GM19397 (cell line): ENCODE measurements at regions not wholly inside any gene's neighbourhood (a gene's known extent, or its start where the extent isn't known, plus 50 kb on each side); places are given as distances from the start of the nearest gene placed in this dataset.
"Not testable (repeated sequence)": the region's sequence is repeated elsewhere in the genome, so short reads cannot be mapped to it uniquely, and the experiment has no call there.

Experiments
- ATAC-seq: cut with Tn5 transposase; IDR thresholded peaks from one replicate; pipeline ENCODE4 v1.9.1; 2021; ENCODE audit warnings: mild to moderate bottlenecking, moderate library complexity; ENCODE audit not compliant: unreplicated experiment

DNA sequence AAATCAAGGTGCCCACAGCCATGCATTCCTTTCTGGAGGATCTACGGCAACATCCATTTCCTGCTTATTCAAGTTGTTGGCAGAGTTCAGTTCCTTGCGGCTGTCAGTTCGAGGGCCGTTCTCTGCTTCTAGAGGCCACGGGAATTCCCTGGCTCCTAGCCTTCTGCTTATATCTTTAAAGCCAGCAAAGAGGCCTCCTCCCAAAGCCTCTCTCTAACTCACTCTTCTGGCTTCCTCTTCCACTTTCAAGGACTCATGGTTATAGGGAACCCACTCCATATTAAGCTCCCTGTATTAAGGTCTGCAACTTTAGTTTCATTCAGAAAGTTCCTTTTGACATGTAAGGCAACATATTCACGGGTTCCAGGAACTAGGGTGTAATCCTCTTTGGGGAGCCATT, 150.1 kb upstream of the RMP24 start:
- no peak for ATAC-seq

GRCh38 chr18:35826477-35826876, 146.0 kb upstream of the RMP24 start:
- ATAC-seq: no peak

DNA sequence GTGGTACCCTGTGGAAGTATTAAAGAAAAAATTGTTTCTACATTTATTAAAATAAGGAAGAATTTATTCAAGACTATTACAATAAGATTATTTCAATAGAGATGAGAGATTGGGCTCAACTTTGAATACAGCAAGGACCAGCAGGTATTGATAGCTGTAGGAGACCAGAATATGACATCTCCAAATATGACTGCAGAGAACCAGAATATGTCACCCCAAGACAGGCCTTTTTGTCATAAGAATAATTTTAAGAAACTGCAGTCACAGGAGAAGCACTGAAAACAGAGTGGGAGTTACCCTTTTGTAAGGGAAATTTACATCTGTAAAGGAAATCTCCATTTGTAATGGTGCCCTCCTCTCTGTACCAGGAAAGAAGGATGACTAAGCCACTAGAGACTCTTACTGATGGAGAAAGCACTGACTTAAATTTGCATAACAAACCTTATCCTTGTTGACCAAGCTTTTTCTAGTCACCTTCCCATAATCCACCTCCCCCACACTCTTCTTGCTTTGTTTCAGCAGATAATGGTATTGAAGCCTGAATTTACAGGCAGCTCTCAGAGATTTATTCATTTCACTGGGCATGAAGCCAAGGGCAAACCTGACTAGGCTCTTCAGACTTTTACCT, 145.1 kb upstream of the RMP24 start:
- no peak for ATAC-seq

- ATAC-seq: no peak
Measured at GRCh38 chr18:35827903-35828275, 144.6 kb upstream of the RMP24 start.

DNA sequence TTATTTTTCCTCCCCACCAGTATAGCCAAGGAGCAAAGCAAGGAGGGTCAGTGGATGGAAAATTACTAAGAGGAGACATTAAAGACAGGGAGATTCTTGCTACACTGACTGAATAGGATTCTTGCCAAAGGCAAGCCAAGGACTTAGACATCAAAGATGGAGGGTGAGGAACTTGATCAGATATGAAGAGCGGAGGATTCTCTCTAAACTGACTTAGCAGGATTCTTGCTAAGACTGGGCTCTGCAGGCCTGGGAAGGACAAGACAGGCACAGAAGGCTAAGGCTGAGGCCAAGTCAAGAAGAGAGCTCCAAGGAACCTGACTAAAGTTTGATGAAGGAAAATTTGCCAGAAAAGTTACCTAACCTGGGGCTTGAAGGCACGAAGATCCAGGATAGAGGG, 143.9 kb upstream of the RMP24 start:
- ATAC-seq: no peak

- ATAC-seq: no peak
Measured at GRCh38 chr18:35835366-35835765, 137.1 kb upstream of the RMP24 start.

DNA sequence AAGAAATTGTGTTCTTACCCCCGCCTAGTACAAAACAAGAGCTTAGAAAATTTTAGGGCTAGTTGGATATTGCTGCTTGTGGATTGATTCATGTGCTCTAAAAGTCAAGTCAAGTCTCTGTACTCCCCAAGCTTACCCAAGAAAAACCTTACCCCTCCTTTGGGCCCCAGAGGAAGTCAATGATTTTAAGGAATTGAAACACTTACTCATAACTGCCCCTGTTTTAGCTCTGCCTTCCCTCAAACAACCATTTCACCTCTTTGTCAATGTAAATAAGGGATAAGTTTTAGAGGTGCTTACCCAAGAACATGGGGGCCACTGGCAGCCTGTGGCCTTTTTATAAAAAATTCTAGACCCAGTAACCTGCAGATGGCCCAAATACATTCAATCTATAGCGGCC, 136.6 kb upstream of the RMP24 start:
- ATAC-seq: peak; percentile 82

DNA sequence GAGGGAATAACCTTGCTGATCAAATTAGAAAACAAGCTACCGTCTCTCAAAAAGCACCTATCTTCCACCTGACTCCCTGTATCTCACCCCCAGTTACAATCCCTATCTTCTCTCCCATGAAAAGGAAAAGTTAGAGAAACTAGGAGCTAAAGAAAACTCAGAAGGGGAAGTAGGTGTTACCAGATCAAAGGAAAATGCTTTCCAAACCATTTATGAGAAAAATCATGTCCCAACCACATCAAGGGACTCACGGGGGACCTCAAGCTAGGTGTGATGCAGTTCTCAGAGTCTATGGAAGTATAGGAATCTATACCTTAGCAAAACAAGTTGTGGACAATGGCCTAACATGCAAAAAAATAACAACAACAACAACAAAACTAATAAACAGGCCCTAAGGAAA, 135.5 kb upstream of the RMP24 start:
- no peak for ATAC-seq

- ATAC-seq: no peak
Measured at GRCh38 chr18:35837922-35838496, 134.5 kb upstream of the RMP24 start.

- no peak for ATAC-seq
Measured at GRCh38 chr18:35841283-35841682, 131.2 kb upstream of the RMP24 start.

- ATAC-seq: no peak
Measured at GRCh38 chr18:35842536-35842935, 129.9 kb upstream of the RMP24 start.

GRCh38 chr18:35848321-35848720, 124.2 kb upstream of the RMP24 start:
- not testable (repeated sequence) for ATAC-seq

DNA sequence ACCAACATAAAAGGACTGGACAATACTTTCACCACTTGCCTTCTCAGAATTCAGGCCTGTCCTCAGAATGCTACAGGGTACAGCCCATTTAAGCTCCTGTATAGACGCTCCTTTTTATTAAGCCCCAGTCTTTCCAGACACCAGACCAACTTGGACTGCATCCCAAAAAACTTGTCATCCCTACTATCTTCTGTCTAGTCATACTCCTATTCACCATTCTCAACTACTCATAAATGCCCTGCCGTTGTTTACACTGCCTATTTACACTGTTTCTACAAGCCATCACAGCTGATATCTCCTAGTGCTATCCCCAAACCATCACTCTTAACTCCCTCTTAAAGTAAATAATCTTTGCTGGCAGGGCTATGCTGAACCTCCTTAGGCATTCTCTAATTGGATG, 123.2 kb upstream of the RMP24 start:
- ATAC-seq: not testable (repeated sequence)

DNA sequence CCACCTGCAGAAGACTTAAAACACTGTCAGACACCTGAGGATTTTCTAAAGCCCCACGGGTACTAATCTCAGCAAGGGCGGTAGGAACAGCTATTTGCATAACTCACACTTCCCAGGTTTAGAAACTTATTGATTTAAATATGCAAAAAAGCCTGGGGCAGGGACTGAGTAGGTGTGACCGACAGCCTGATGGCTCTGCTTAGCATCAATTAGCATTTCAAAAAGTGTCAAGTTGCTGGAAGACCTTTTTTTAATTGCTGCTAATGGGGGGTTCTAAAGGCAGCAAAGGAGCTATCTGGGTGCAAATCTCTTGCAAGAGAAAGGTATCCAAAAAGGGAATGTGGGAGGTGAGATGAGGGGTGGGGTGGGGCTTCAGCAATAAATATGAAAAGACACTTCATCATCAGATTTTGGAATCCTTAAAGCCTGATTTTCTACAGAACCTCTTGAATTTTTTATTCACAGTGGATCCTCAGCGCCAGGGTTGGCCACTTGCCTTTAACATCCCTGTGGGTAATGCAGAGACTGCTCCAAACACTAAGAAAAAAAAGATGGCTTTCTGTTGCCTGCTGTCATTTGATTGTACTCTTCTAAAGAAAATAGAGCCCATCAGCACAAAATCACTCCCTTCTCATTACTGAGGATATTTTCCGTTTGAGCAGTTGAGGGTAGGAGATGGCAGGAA, 121.1 kb upstream of the RMP24 start:
- ATAC-seq: no peak

- ATAC-seq: no peak
Measured at GRCh38 chr18:35852786-35853185, 119.7 kb upstream of the RMP24 start.

GRCh38 chr18:35854095-35854494, 118.4 kb upstream of the RMP24 start:
- no peak for ATAC-seq

DNA sequence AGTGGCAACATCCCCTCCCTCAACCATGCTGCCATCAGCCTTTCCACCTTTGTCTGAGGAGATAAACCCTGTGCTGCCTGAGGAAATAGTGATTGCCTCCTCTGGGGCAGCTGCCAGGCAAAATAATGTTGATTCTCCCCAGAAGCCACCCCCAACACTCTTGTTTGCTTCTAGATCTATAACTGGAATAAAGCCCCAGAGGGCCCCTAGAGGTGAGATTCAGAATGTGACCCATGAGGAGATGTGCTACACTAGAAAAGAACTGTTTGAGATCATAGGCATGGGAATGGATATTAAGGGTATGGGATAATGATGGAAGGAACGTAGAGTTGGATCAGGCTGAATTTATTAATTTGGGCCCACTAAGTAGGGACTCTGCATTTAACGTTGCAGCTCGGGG, 116.3 kb upstream of the RMP24 start:
- ATAC-seq: no peak

DNA sequence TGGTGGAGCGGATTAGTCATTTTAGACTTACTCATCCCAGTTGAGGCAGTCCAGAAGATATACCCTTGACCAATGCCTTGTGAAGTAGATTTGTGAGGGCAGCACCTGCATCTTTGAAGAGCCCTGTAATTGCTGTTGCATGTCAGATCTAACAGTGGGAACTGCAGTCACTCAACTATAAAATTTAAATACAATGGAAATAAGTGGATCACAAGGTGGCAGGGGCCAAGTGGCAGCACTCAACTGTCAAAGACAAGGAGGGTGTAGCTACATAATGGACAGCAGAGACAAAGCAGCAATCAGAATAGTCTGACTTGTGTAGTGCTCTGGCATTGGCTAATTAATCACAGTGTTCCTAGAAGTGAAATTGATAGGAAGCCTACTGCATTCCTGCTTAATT, 115.8 kb upstream of the RMP24 start:
- not testable (repeated sequence) for ATAC-seq

DNA sequence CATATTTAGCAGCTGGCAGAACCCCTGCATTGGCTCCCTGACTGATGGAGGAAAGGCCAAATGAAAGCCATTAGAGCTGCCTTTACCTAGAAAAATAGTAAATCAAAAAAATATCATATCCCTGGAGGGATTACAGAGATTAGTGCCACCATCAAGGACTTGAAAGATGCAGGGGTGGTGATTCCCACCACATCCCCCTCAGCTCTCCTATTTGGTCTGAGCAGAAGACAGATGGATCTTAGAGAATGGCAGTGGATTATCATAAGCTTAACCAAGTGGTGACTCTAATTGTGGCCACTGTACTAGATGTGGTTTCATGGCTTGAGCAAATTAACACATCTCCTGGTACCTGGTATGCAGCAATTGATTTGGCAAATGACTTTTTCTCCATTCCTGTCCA, 114.9 kb upstream of the RMP24 start:
- not testable (repeated sequence) for ATAC-seq

- ATAC-seq: no peak
Measured at GRCh38 chr18:35861367-35862118, 110.9 kb upstream of the RMP24 start.

DNA sequence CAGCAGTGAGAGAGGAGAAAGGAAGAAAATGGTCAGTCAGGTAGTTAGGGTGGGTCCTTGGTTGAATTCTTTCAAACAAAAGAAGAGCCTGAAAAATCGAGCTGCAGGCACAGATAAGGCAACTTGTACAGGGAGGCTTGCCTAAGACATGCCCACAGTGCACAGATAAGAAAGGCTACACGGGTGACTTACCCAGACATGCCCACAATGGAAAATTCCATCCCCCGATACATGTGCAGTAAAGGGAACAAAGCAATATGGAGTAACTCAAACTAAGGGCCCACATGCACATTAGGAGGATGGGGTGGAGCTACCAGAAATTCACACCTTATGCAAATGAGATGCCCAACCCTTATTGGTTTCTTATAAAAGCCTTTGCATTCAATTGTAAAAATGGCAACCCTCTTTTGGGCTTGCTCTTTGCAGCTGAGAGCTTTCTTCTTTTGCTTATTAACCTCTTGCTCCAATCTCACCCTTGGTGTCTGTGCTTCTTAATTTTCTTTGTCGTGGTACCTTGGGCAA, 110.3 kb upstream of the RMP24 start:
- no peak for ATAC-seq

DNA sequence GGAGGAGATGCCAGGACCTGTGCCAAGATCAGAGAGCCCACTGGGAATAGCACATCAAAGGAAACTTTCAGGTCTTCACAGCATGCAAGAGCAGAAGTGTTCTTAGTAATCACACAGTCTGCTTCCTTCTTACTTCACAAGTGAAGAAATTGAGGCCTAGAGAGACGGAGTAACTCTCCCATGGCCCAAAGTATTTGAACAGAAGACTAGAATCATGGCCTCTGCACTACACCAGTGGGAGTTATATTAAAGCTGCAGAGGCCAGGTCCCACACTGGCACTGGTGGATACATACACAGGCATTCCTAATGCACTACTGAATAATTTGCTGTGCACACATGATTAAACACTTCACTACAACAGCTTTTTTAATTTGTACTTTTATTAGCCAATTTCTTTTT, 107.6 kb upstream of the RMP24 start:
- ATAC-seq: no peak
